MCF 10A (cell line): ENCODE measurements at regions not wholly inside any gene's neighbourhood (a gene's known extent, or its start where the extent isn't known, plus 50 kb on each side); places are given as distances from the start of the nearest gene placed in this dataset.

Source experiments
- BruUV-seq: library from RNA; stranded (reverse); fragments of 400-500 nt; replicated peaks from 2 replicates; lab custom pipeline; 2021; lab: Mats Ljungman, UMichigan
- CTCF ChIA-PET: fragments of 300-600 bp; sonication (Branson Sonifier 250); formaldehyde crosslinking; extraction: SDS; loops from one replicate; lab custom pipeline; 2021; ENCODE audit warnings: antibody characterized with exemption, inconsistent platforms; lab: Yijun Ruan, JAX
- POLR2A ChIA-PET: fragments of 300-600, 350-650 bp; sonication (Branson Sonifier 250); formaldehyde crosslinking; extraction: SDS; loops from one replicate; lab custom pipeline; 2020; ENCODE audit warnings: antibody characterized with exemption, inconsistent platforms; lab: Yijun Ruan, JAX
- DNase-seq: peaks from one replicate; pipeline ENCODE4 v3.0.0-alpha.2; 2018; ENCODE audit not compliant: unreplicated experiment
- H3K27ac Mint-ChIP-seq: one replicate; pipeline ENCODE4 v1.8.0; 2022; ENCODE audit warnings: mild to moderate bottlenecking, low read depth, mixed read lengths; ENCODE audit not compliant: unreplicated experiment
- H3K27me3 Mint-ChIP-seq: one replicate; pipeline ENCODE4 v1.8.0; 2022; ENCODE audit warnings: mixed read lengths; ENCODE audit not compliant: insufficient read depth, unreplicated experiment
- H3K36me3 Mint-ChIP-seq: one replicate; pipeline ENCODE4 v1.8.0; 2022; ENCODE audit warnings: mild to moderate bottlenecking, moderate library complexity, mixed read lengths; ENCODE audit not compliant: insufficient read depth, unreplicated experiment
- H3K4me1 Mint-ChIP-seq: one replicate; pipeline ENCODE4 v1.8.0; 2022; ENCODE audit warnings: mixed read lengths; ENCODE audit not compliant: insufficient read depth, unreplicated experiment
- H3K4me3 Mint-ChIP-seq: one replicate; pipeline ENCODE4 v1.8.0; 2022; ENCODE audit warnings: mild to moderate bottlenecking, moderate library complexity, mixed read lengths; ENCODE audit not compliant: unreplicated experiment
- H3K9me3 Mint-ChIP-seq: one replicate; pipeline ENCODE4 v1.8.0; 2022; ENCODE audit warnings: mixed read lengths; ENCODE audit not compliant: unreplicated experiment
- CTCF ChIP-seq: fragments of 200-600 bp; IDR thresholded peaks from one replicate; pipeline ENCODE4 v1.8.0; 2022; ENCODE audit warnings: antibody characterized with exemption, mild to moderate bottlenecking; ENCODE audit not compliant: unreplicated experiment
- intact Hi-C: fragments of 100-400 bp; cut with micrococcal nuclease; formaldehyde crosslinking; loops from 2 replicates; pipeline ENCODE4 v1.14.1; 2022

GRCh38 chr16:49112754-49113153 lies 168.9 kb downstream of the CBLN1 start:
- POLR2A ChIA-PET, result no interaction called here

DNA sequence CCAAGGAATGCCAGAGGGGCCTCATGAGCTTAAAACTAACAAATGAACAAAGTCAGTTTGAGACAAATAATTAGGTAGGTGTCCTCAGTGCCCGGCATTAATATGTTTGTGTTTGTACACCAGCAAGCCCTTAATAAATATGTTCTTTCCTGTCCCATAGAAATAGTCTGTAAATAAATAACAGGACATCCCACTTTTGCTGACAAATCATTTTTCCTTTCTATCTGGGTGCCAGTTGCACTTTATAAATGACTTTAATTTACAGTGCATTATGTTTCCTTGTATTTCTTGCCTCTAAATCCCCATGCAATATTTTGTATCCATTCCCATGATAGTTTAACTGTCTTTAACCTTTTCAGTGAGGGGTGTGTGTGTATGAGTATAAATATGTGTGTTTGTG lies 170.3 kb downstream of the CBLN1 start:
- Mint-ChIP-seq H3K36me3 (no peaks in the 10 kb centered on the region), H3K9me3 (no peaks in the 10 kb centered on the region), H3K27me3 (peaks cover 39% of the 10 kb centered on the region), H3K4me1 (no peaks in the 10 kb centered on the region), H3K4me3 (no peak overlapping the region), H3K27ac (no peak overlapping the region)
- CTCF ChIA-PET, result interaction anchor here (0.6 kb wide), 1 partner anchor 161 kb away, joined by 3 read pairs; no protein-coding TSS in a partner anchor
- no peak for DNase-seq
- intact Hi-C loops, result no loop called here
- no peak for TF ChIP-seq CTCF
- BruUV-seq, result no TSS peak
- POLR2A ChIA-PET, result no interaction called here

More at GRCh38 chr16:49112754-49113153, 168.9 kb downstream of the CBLN1 start:
- Mint-ChIP-seq H3K36me3 (no peaks in the 10 kb centered on the region), H3K4me1 (peaks cover 7% of the 10 kb centered on the region), H3K4me3 (no peak overlapping the region), H3K9me3 (no peaks in the 10 kb centered on the region), H3K27me3 (peaks cover 39% of the 10 kb centered on the region), H3K27ac (no peak overlapping the region)
- CTCF ChIA-PET, result interaction anchor here (1.3 kb wide), 1 partner anchor 13 kb away, joined by 5 read pairs; no protein-coding TSS in a partner anchor
- intact Hi-C loops, result no loop called here
- BruUV-seq, result no TSS peak
- no peak for DNase-seq
- TF ChIP-seq CTCF, result no peak

GRCh38 chr16:49108611-49109010 lies 173.0 kb downstream of the CBLN1 start:
- Mint-ChIP-seq H3K4me1 (no peaks in the 10 kb centered on the region), H3K9me3 (no peaks in the 10 kb centered on the region), H3K27ac (no peak overlapping the region), H3K27me3 (peaks cover 32% of the 10 kb centered on the region), H3K4me3 (no peak overlapping the region), H3K36me3 (no peaks in the 10 kb centered on the region)
- ChIA-PET CTCF (no interaction called here), POLR2A (no interaction called here)
- no TSS peak for BruUV-seq
- TF ChIP-seq CTCF, result no peak
- intact Hi-C loops, result no loop called here
- DNase-seq, result no peak

DNA sequence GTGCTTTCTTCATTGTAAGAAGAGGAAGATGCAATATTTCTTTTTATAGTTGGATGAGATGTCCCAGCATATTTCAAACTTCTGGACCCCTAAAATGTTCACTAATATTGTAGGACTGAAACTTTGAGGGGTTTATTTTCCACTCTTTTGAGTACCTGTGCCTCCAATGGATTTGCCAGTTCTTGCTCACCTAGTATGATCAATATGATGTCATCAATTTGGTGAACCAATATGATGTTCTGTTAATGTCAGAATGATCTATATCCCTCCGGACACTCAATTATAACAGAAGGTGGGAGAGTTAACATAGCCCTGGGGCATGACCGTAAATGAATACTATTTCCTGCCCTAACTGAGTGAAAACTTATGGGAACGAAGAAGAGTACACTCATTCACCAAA lies 178.3 kb downstream of the CBLN1 start:
- TF ChIP-seq CTCF, result no peak
- Mint-ChIP-seq H3K4me3 (no peak overlapping the region), H3K36me3 (no peaks in the 10 kb centered on the region), H3K27ac (no peak overlapping the region), H3K4me1 (no peaks in the 10 kb centered on the region), H3K9me3 (peaks cover 7% of the 10 kb centered on the region), H3K27me3 (peaks cover 3% of the 10 kb centered on the region)
- no peak for DNase-seq
- POLR2A ChIA-PET, result no interaction called here
- no TSS peak for BruUV-seq
- intact Hi-C loops, result no loop called here
- CTCF ChIA-PET, result no interaction called here
